BJ (cell line): ENCODE measurements at regions not wholly inside any gene's neighbourhood (a gene's known extent, or its start where the extent isn't known, plus 50 kb on each side); places are given as distances from the start of the nearest gene placed in this dataset.

Source experiments
- CTCF ChIA-PET: fragments of 350-600 bp; formaldehyde crosslinking; extraction: SDS; loops from one replicate; lab custom pipeline; 2021; ENCODE audit warnings: antibody characterized with exemption, inconsistent platforms; lab: Yijun Ruan, JAX
- POLR2A ChIA-PET: fragments of 300-600 bp; sonication (Branson Sonifier 250); formaldehyde crosslinking; extraction: SDS; loops from one replicate; lab custom pipeline; 2021; ENCODE audit warnings: antibody characterized with exemption; lab: Charles Lee
- DNase-seq: peaks from one replicate; pipeline ENCODE4 v3.0.0-alpha.2; 2011; ENCODE audit warnings: low read depth
- H3K27me3 ChIP-seq: 2 replicates; pipeline ENCODE4 v1.6.0; 2011; ENCODE audit warnings: low read length; ENCODE audit not compliant: control insufficient read depth, insufficient read depth
- H3K36me3 ChIP-seq: 2 replicates; pipeline ENCODE4 v1.5.1; 2011; ENCODE audit warnings: low read length; ENCODE audit not compliant: control insufficient read depth, insufficient read depth
- H3K4me3 ChIP-seq: 2 replicates; pipeline ENCODE4 v1.5.1; 2011; ENCODE audit warnings: low read depth, mild to moderate bottlenecking, control low read depth, low read length
- CTCF ChIP-seq: IDR thresholded peaks from 2 replicates; pipeline ENCODE4 v1.5.1; 2011; ENCODE audit warnings: low read depth, mild to moderate bottlenecking, control low read depth, inconsistent platforms, low read length, moderate library complexity; ENCODE audit not compliant: insufficient read depth

GRCh38 chr4:134463771-134464170 lies 262.2 kb upstream of the PABPC4L start:
- H3K36me3 ChIP-seq: no peaks in the 10 kb centered on the region
- ChIA-PET POLR2A (interaction anchor here (0.6 kb wide), 1 partner anchor 223 kb away, joined by 3 read pairs; no protein-coding TSS in a partner anchor), CTCF (interaction anchor here (1.8 kb wide), 1 partner anchor 14 kb away, joined by 3 read pairs; no protein-coding TSS in a partner anchor)
- no peak for DNase-seq
- no peaks in the 10 kb centered on the region for H3K27me3 ChIP-seq
- TF ChIP-seq CTCF: no peak
- no peak overlapping the region for H3K4me3 ChIP-seq

GRCh38 chr4:134426821-134427220 lies 225.2 kb upstream of the PABPC4L start:
- Histone ChIP-seq H3K27me3 (no peaks in the 10 kb centered on the region), H3K4me3 (no peak overlapping the region), H3K36me3 (no peaks in the 10 kb centered on the region)
- POLR2A ChIA-PET: no interaction called here
- no peak for DNase-seq
- CTCF ChIA-PET: interaction anchor here (1.2 kb wide), 1 partner anchor 16 kb away, joined by 3 read pairs; no protein-coding TSS in a partner anchor
- no peak for TF ChIP-seq CTCF

GRCh38 chr4:134425756-134426155 lies 224.2 kb upstream of the PABPC4L start:
- Histone ChIP-seq H3K36me3 (no peaks in the 10 kb centered on the region), H3K4me3 (no peak overlapping the region), H3K27me3 (no peaks in the 10 kb centered on the region)
- TF ChIP-seq CTCF: no peak
- ChIA-PET POLR2A (no interaction called here), CTCF (interaction anchor here (1.2 kb wide), 1 partner anchor 17 kb away, joined by 3 read pairs; no protein-coding TSS in a partner anchor)
- DNase-seq: no peak

GRCh38 chr4:134422776-134423175 lies 221.2 kb upstream of the PABPC4L start:
- ChIA-PET CTCF (no interaction called here), POLR2A (no interaction called here)
- no peak for TF ChIP-seq CTCF
- Histone ChIP-seq H3K27me3 (no peaks in the 10 kb centered on the region), H3K36me3 (no peaks in the 10 kb centered on the region), H3K4me3 (no peak overlapping the region)
- no peak for DNase-seq

- no peak for DNase-seq
- Histone ChIP-seq H3K4me3 (no peak overlapping the region), H3K36me3 (no peaks in the 10 kb centered on the region), H3K27me3 (no peaks in the 10 kb centered on the region)
- TF ChIP-seq CTCF: no peak
- ChIA-PET POLR2A (no interaction called here), CTCF (no interaction called here)
These were observed 220.1 kb upstream of the PABPC4L start for GRCh38 chr4:134421734-134422133.
